Brain microvascular endothelial cell (primary cell): ENCODE measurements at regions not wholly inside any gene's neighbourhood (a gene's known extent, or its start where the extent isn't known, plus 50 kb on each side); places are given as distances from the start of the nearest gene placed in this dataset.

Experiments used
- DNase-seq: peaks from one replicate; pipeline ENCODE4 v3.0.0-alpha.2; 2020
- H3K27ac ChIP-seq: fragments of 250-450 bp; sonication (Bioruptor Pico); 2 replicates; pipeline ENCODE4 v1.5.1; 2020; ENCODE audit warnings: mild to moderate bottlenecking, moderate library complexity
- H3K27me3 ChIP-seq: fragments of 250-450 bp; sonication (Bioruptor Pico); replicated peaks from 2 replicates; pipeline ENCODE4 v1.5.1; 2020; ENCODE audit warnings: mild to moderate bottlenecking
- H3K36me3 ChIP-seq: fragments of 250-450 bp; sonication (Bioruptor Pico); replicated peaks from 2 replicates; pipeline ENCODE4 v1.5.1; 2020; ENCODE audit warnings: mild to moderate bottlenecking
- H3K4me3 ChIP-seq: 2 replicates; pipeline ENCODE4 v1.5.1; 2011; ENCODE audit warnings: low read depth, mild to moderate bottlenecking, control low read depth, low read length, moderate library complexity
- CTCF ChIP-seq: IDR thresholded peaks from 2 replicates; pipeline ENCODE4 v1.5.1; 2011; ENCODE audit warnings: low read depth, mild to moderate bottlenecking, moderate library complexity, low read length, control low read depth, inconsistent platforms; ENCODE audit errors: missing control alignments
- in situ Hi-C: cut with HindIII; loops from 2 replicates; pipeline ENCODE4 v1.10.0; 2017; ENCODE audit warnings: low sequenced_read_pairs, low pct_ligation_motif_present

DNA sequence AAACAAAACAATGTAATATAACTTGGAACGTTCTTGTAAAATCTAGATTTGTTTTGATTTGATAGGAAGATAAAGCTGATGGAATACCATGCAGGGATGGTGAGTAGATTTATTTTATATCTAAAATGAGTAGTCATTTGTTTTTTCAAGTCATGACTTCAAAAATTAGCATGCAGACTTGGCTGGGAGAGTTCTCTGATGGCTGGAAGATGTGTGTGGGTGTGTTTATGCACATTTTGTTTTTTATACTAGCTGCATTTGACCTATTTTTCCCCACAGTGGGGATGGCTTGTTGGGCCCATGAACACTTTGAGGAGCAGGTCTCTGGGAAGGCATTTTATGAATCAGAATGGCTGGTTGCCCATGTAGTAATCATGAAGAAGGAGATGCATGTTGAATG, 109.2 kb downstream of the MTRR start:
- Histone ChIP-seq H3K4me3 (no peak overlapping the region), H3K27ac (no peak overlapping the region), H3K36me3 (no peaks in the 10 kb centered on the region), H3K27me3 (no peaks in the 10 kb centered on the region)
- no peak for DNase-seq
- TF ChIP-seq CTCF = no peak
- in situ Hi-C loops = no loop called here

DNA sequence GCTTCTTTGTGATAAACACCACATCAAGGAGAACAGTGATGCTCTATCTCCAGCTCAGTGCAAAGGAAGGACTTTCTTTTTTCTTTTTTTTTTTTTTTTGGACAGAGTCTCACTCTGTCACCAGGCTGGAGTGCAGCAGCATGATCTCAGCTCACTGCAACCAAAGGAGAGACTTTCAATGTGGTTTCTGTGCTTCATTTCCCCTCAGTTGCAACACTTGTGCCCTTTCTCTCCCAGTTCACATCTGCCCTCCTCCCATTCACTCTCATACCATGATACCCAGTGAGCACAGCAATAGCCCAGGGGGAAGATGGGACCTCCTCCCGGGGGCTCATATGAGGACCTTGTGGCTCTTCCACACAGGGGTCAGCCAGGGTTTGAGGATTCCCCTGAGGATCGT, 110.0 kb downstream of the MTRR start:
- in situ Hi-C loops = no loop called here
- H3K27ac ChIP-seq = no peak overlapping the region
- TF ChIP-seq CTCF = no peak
- no peak overlapping the region for H3K4me3 ChIP-seq
- no peak for DNase-seq
- no peaks in the 10 kb centered on the region for H3K27me3 ChIP-seq
- no peaks in the 10 kb centered on the region for H3K36me3 ChIP-seq

DNA sequence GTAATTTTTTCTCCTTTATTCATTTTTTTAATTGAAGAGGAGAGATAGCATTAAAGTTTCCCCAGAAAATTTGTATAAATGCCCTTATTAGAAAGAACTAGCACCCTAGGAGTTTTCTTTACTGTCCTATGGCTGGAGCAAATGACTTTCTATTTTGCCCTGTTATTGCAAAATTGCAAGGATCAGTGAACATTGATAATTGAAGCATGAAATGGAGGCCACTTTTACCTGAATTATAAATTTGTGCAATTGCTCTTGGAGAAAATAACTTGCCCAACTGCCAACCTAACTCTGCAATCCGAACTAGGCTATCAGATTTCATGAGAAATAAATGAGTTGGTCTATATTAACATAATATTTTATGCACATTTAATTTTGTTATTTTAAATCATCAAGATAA, 111.9 kb downstream of the MTRR start:
- no peak for DNase-seq
- no peak for TF ChIP-seq CTCF
- Histone ChIP-seq H3K27ac (no peak overlapping the region), H3K36me3 (no peaks in the 10 kb centered on the region), H3K27me3 (no peaks in the 10 kb centered on the region), H3K4me3 (no peak overlapping the region)
- in situ Hi-C loops = no loop called here

DNA sequence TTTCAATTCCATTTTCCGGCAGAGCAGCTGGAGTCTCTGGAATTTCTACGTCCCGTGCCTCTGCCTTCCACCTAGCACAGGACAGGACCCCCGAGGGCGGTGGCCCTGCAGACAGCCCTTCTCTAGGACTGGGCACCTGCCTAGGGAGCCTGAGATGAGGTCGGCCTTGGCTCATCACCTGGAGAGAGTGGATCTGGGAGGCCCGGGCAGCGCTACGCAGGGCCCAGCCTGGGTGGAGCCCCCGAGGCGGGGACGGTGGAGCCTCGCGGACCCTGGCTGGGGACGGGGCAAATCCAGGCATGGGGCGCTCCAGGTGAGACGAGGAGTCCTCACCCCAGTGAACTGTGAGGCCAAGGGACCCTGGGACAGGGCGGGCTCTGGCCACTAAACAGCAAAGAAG, 114.5 kb downstream of the MTRR start:
- H3K27me3 ChIP-seq = no peaks in the 10 kb centered on the region
- TF ChIP-seq CTCF = no peak
- DNase-seq = no peak
- H3K4me3 ChIP-seq = no peak overlapping the region
- no peak overlapping the region for H3K27ac ChIP-seq
- no peaks in the 10 kb centered on the region for H3K36me3 ChIP-seq
- in situ Hi-C loops = no loop called here

DNA sequence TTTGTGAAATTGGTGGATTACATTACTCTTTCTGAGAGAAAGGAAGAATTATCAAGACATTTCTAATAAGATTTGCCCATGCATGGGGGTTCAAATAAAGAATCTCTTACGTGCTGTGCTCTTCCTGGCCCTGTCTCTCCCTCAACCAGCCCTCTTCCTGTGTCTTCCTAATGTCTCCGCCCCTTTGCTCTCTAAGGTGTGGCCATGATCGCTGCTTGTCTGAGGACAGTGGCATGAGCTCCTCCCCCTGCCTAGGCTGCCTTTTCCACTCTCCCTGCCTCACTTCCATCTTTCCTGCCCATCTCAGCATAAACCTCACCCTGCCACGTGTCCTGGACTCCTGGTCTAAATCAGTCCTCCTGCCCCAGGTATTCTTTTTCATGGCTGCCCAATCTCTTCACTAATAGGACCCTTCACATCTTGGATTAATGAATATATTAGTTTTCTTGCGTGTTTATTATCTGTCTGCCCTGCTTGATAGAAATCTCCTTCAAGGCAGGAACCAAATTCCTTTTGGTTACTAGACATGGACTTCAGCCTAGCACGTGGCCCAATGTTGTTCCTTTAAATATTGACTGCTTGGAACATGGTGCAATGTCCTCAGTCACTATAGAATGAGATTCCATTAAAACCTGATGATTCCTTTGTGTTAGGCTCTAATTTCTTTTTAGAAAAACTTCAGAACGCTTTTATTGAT, 122.3 kb downstream of the MTRR start:
- in situ Hi-C loops = no loop called here
- H3K4me3 ChIP-seq = no peak overlapping the region
- no peak overlapping the region for H3K27ac ChIP-seq
- no peaks in the 10 kb centered on the region for H3K36me3 ChIP-seq
- DNase-seq = no peak
- no peaks in the 10 kb centered on the region for H3K27me3 ChIP-seq
- no peak for TF ChIP-seq CTCF

DNA sequence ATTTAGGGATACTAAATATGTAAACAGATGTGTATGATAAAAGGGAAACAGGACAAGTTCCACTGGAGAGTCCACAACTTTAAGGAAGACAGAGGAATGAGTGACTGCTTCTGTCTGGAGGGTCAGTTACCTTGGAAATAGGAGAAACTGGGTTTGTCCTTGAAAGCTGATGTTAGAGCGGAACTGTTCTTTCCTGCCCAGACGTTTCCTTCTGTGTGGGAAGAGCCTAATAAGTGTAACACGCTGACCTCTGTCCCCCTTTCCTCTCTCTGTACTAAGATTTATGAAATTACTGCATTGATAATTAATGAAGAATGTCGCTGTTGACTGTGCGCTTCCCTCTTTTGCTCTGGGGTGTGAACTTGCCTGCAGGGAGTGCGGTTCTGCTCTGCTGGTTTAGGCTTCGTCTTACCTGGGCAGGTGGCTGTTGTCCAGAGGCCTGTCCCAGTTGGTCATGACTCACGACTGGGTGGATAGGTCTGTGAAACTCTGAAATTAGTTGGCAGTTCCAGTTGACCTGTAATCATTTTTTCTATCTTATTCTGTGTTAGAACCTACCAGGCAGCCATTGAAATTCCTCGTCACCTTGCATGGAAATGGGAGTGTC, 126.8 kb downstream of the MTRR start:
- no peak for TF ChIP-seq CTCF
- Histone ChIP-seq H3K4me3 (no peak overlapping the region), H3K27me3 (no peaks in the 10 kb centered on the region), H3K36me3 (no peaks in the 10 kb centered on the region), H3K27ac (no peak overlapping the region)
- no peak for DNase-seq
- in situ Hi-C loops = no loop called here
